Stimulated activated CD8-positive, alpha-beta memory T cell treated with anti-CD3 and anti-CD28 coated beads, Interleukin-7, amount 100 ng/mL, for 4 hours (primary cell): ENCODE measurements at regions not wholly inside any gene's neighbourhood (a gene's known extent, or its start where the extent isn't known, plus 50 kb on each side); places are given as distances from the start of the nearest gene placed in this dataset.
"Not testable (repeated sequence)": the region's sequence is repeated elsewhere in the genome, so short reads cannot be mapped to it uniquely, and the experiment has no call there.

Experiments
- DNase-seq, 2 donors: peaks; one replicate each; pipeline ENCODE4 v3.0.0-alpha.2; 2020; ENCODE audit warnings: low read depth in 2 of 2

DNA sequence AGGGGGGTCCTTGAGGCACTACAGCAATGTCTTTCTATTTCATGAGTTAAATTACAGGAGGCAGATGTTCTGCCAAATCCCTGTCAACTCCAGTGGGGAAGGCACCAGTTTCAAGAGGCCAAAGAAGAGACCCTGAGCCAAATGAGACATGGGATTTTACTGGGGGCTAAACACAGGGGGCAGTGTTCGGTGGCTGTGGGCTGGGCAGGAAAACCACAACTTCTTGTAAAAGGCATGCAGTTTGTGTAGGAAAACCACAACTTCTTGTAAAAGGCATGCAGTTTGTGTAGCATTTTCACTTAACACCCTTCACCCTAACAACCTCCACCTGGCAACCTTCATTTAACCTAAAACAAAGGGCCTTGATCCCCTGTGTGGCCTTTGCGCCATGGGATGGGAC lies 61.0 kb downstream of the POLR2M start:
- DNase-seq, result no peak

DNA sequence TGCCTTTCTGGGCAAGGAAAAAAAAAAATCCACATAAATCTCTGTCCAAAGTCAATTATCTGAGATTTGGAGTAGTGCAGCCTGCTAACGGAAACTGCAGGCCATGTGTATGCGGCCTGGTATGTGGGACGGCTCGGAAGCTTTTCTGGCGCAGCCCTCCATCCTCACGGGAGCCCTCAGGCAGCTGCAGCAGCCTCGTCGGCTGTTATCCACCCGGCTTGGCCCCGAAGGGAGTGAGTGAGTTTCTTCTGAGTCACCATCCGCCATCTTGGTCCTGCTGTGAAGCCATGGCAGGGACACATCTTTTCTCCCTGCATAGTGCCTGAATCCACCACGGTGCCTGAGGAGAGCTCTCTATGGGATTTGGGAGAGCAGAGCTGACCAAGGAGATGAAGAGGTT lies 62.8 kb downstream of the POLR2M start:
- no peak for DNase-seq

DNA sequence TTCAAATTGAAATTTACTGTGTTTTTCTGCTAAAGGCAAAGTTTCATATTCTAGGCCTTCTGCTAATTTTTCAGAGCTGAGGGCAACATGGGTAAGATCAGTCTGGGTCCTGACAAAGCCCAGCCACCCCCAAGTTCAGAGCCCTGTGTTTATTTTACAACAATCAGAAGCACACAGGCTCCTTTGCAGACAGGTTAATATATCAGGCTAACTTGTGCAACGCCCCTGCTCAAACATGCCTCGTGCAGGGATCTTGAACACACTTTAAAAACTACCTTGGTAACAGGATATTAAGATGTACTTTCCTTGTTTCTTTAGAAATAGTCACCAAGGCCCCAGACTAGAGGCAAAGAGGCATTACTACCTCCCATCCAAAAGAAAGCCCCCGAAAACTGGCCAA lies 64.0 kb downstream of the POLR2M start:
- DNase-seq, result no peak

GRCh38 chr15:57772223-57772957 lies 65.9 kb downstream of the POLR2M start:
- DNase-seq, result no peak

DNA sequence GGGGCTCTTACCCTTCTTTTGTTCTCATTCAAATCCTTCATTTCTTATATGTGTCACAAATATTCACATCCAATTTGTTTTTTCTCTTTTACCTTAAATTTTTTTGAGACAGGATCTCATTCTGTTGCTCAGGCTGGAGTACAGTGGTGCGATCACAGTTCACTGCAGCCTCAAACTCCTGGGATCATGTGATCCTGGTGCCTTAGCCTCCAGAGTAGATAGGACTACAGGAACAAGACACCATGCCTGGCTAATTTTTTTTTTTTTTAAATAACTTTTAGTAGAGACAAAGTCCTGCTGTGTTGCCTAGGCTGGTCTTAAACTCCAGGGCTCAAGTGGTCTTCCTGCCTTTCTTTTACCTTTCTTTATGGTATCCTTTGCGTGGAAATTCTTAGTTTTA lies 66.5 kb downstream of the POLR2M start:
- no peak for DNase-seq

DNA sequence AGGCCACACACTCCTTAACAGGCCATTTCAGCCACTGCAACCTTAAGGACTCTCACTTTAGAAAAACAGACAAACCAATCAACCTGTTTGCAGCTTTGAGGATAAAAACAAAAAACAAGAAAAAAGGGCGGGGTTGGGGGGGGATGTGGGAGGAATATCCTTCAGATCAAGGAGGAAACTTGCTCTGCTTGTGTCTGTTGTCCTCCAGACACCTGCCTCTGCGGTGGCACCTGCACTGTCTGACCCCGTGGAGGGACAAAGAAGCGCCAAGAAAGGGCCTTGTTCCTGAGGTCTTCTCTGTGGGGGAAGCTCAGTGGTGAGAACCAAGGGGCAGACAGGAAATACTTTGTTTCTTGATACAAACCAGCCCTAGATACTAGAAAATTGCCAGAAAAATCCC lies 70.5 kb downstream of the POLR2M start:
- DNase-seq, result no peak

DNA sequence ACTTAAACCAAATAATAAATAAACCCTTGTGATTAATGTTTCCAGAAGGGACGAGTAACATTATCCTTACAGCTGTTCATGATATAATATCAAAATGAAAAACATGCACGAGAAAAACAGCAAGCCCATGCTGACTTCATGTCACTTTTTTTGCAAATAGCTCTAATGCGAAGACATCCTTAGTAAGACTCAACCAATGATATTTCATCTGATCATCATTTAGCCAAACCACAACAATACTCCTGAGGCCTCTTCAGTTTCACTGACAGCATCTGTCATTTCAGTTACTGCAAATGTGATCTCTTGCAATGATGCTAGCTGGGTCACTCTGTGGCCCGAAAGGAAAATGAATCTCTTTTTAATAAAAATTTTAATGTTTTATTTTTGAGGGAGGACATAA lies 74.0 kb downstream of the POLR2M start:
- DNase-seq, result no peak

- no peak for DNase-seq
These were observed 76.2 kb downstream of the POLR2M start for GRCh38 chr15:57782731-57783130.

DNA sequence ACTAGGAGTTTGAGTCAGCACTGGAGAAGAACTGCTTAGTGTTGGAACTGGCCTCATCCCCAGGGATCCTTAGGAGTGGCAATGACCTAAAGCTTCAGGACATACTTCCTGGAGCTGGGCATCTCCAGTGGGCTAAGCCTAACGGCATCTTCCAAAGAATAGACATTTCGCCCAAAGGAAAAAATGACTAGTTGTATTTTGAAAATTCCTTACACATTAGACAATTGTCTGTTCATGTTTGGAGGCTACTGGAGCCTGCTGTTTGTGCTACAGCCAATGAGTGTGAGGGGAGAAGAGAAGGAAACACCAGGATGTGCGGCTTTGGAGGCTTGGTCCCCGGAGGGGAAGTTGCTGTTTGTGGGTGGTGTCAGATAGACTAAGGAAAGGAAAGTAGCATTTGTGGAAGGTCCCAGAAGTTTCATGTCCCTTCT lies 77.6 kb downstream of the POLR2M start:
- DNase-seq, result no peak

DNA sequence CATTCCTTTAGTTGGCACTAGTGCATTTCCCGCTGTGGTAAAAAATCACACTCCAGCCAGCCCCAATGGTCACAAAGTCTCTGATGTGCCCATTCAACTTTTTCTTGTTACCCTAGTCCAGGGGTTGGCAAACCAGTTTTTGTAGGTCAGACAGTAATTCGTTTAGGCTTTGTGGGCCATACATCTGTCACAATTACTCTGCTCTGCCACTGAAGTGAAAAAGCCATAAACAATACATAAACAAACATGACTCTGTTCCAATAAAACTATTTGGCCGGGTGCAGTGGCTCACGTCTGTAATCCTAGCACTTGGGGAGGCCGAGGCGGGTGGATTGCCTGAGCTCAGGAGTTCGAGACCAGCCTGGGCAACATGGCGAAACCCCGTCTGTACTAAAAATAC lies 78.5 kb downstream of the POLR2M start:
- no peak for DNase-seq

DNA sequence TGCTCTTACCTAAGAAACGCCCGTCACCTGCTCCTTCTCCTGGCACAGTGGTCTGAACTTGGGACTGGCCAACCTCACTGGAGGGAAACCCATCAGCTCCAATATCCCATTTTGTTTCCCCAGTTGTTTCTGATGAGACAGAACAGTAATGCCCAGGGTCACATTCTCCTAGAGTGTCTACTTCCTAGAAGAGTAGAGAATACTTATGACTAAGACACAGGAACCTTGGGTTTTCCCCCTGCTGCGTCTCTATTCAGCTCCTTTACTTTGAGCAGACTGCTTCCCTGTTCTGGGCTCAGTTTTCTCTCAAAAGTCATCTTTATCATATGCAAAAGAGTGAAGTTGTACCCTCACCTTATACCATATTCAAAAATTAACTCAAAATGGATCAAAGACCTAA lies 79.4 kb downstream of the POLR2M start:
- no peak for DNase-seq

DNA sequence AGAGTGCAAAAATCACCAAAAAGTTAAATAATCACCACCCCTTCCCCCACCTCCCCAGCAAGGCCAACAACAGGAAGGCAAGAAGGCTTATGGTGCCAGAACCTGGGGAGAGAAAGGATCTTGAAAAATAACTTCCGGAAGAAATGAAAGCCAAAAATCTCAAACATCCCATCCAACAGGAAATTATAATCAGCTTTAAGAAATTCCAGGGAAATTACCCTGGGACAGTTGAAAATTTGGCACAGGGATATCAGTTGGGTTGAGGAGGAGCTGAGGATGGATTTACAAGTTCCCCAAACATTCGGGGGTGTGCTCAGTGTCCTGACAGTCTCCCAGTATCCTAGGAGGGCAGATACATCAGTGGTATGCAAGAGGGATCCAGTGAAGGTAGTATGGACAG lies 82.7 kb downstream of the POLR2M start:
- DNase-seq, result no peak

DNA sequence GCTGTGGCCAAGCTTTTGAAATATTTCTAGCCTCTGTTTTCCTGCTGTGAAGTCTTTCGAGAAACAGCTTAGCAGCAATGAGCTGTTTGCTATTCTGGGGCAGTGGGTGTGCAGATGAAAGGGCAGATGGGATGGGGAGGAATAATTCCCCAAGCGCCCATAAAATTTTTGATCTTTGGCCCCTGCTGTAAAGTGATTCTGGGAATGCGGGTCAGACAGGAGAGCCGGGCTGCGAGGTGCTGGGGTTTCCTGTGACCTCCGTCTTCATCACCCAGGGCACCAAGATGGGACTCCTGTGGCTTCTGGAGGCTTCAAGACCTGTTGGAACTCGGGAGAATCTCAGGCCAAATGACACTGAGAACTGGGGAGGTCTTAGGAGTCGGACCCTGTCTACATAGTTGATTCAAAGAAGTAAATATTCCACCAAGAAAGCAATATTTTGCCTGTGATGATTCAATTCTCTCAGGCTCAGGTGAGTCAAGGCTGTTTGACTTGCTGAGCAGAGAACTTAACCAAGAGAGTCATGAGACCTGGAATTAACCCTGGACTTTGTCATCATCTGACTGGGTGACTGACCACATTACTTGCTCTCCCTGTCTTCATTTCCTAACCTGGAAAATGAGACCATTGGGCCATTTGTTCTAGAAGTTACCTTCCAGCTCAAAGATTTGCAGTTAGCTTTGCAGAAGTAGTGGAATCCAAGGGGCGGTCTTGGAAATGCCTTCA lies 86.4 kb downstream of the POLR2M start:
- DNase-seq, result no peak

GRCh38 chr15:57795261-57795660 lies 88.7 kb downstream of the POLR2M start:
- DNase-seq, result no peak

- no peak for DNase-seq
These were observed 89.6 kb downstream of the POLR2M start for GRCh38 chr15:57796146-57796545.

- DNase-seq, result no peak
These were observed 90.6 kb downstream of the POLR2M start for GRCh38 chr15:57797110-57797509.

DNA sequence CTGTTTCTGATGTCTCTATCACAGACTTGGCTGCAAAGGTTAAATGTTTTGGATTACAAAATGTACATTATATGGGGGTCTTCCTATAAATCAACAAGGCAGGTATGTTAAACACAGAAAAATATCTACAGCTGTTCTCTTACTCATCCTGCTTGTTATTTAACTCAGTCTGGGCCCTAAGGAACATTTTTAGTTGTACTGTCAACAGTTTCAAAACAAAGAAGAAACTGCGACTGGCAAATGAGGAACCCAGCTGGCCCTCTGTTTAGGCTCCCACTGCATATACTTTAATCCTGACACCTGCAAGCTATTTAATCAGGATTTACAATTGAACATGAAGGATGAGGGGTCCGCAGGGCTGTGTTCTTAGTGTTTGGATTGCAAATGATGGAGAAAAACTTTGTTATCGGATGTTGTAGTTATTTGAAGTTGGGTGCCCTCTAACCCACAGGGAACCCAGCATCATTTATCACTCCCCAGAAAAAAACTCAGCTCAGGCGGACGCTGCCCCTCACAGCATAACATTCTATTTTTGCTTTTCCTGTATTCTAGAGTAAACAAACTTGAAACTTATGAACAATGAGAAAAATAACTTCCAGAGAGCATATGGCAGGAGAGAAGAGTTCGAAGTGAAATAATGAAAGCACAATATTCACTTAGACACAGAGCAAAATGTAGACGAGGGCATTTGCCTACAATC lies 91.2 kb downstream of the POLR2M start:
- no peak for DNase-seq

DNA sequence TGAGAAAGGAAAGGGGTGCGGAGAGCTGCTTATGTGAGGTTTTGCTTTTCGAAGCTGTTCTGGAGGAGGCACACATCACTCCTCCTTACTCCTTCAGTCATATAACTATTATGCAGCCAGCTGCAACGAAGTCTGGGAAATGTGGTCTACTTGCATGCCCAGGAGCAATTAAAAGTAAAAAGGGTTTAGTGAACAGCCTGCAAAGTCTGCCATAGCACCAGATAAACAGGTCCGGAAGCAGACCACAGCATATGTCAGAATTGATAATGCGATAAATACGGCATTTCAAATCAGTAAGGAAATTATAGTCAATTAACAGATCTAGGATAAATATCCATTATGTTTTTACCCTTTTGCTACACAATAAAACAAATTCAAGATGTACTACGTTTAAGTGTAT lies 99.5 kb downstream of the POLR2M start:
- DNase-seq, result no peak

DNA sequence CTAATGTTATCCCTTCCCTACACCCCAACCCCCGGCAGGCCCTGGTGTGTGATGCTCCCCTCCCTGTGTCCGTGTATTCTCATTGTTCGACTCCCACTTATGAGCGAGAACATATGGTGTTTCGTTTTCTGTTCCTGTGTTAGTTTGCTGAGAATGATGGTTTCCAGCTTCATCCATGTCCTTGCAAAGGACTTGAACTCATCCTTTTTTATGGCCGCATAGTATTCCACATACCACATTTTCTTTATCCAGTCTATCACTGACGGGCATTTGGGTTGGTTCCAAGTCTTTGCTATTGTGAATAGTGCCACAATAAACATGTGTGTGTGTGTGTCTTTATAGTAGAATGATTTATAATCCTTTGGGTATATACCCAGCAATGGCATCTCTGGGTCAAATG lies 102.8 kb downstream of the POLR2M start:
- not testable (repeated sequence) for DNase-seq

- no peak for DNase-seq
These were observed 110.1 kb downstream of the POLR2M start for GRCh38 chr15:57816599-57816998.

GRCh38 chr15:57819646-57820045 lies 113.1 kb downstream of the POLR2M start:
- DNase-seq, result no peak

DNA sequence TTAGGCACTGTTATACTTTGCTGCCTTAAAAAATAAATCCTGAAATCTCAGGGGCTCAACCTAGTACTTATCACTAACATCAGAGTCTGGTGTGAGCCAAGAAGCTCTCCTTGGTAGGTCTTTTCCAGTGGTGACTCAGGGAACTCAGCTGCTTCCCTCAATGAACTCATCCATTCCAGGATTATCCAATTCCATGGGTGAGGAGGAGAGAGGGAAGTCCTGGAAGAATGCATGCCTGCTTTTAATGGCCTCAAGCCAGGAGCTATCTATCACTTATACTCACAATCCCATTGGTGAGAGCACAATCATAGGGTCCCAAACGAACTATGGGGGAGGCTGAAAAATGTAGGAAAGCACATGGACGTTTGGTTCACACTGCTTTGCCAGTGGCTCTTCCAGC lies 113.6 kb downstream of the POLR2M start:
- no peak for DNase-seq

DNA sequence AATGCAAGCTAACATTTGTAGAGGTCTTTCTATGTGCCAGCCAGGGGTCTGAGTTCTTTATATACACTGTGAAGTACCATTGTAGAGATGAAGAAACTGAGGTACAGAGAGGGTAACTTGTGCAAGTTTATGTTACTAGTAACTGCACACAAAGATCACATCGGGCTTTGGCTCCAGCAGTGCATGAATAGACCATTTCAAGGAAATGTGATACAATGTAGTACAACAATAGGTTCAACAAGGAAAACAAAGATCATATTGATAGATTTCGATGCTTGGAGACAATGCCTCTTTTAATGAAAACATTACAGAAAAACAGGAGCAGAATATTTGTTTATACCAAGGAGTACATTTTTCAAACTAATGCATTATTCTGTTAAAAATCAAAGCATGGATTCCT lies 115.3 kb downstream of the POLR2M start:
- DNase-seq, result no peak
